ENCODE measurements at regions not wholly inside any gene's neighbourhood (a gene's known extent, or its start where the extent isn't known, plus 50 kb on each side); places are given as distances from the start of the nearest gene placed in this dataset.

- TF ChIP-seq CTCF (conservative IDR thresholded peaks at IDR 0.05; ENCODE audit: low read depth, low read length) = peak; percentile 13
- H3K4me3 ChIP-seq (ENCODE audit: low read depth, low read length) = no peak overlapping the region
- no peak for DNase-seq (ENCODE audit: low read depth)
These were observed 220.5 kb downstream of the CENPF start for GRCh38 chr1:214823311-214824117.

- no peak for DNase-seq (ENCODE audit: low read depth)
- H3K4me3 ChIP-seq (ENCODE audit: low read depth, low read length) = no peak overlapping the region
- no peak for TF ChIP-seq CTCF (conservative IDR thresholded peaks at IDR 0.05; ENCODE audit: low read depth, low read length)
These were observed 221.8 kb downstream of the CENPF start for GRCh38 chr1:214824763-214825162.

DNA sequence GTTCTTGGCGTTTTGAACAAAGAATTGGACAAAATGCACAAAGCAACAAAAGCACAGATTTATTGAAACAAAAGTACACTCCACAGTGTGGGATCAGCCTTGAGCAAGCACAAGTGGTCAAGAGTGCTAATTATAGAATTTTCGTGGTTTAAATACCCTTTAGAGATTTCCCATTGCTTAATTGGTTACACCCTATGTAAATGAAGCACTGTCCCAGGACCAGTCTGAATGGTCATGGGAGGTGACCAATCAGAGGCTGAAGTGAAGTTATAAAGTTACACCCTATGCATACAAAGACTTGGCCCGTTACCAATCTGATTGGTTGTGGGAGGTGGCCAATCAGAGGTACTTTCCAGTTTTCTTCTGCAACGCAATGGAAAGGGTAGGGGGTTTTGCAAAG, 223.6 kb downstream of the CENPF start:
- DNase-seq (ENCODE audit: low read depth) = no peak
- TF ChIP-seq CTCF (conservative IDR thresholded peaks at IDR 0.05; ENCODE audit: low read depth, low read length) = no peak
- H3K4me3 ChIP-seq (ENCODE audit: low read depth, low read length) = no peak overlapping the region

DNA sequence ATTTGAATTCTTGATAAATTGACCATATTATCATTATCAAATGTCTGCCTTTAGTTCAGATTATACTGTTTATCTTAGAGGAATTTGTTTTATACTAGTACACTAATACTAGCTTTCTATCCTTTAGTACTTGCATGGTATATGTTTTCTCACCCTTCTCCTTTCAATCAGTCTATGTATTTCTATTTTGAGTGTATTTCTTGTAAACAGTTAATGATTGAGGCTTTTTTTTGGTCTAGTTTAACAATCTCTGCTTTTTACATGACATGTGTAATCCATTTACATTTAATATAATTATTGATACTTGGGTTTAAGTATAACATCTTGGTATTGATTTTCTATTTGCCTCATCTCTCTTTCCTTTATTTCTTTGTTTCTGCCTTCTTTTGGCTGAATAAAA, 224.9 kb downstream of the CENPF start:
- H3K4me3 ChIP-seq (ENCODE audit: low read depth, low read length) = no peak overlapping the region
- no peak for TF ChIP-seq CTCF (conservative IDR thresholded peaks at IDR 0.05; ENCODE audit: low read depth, low read length)
- DNase-seq (ENCODE audit: low read depth) = no peak

DNA sequence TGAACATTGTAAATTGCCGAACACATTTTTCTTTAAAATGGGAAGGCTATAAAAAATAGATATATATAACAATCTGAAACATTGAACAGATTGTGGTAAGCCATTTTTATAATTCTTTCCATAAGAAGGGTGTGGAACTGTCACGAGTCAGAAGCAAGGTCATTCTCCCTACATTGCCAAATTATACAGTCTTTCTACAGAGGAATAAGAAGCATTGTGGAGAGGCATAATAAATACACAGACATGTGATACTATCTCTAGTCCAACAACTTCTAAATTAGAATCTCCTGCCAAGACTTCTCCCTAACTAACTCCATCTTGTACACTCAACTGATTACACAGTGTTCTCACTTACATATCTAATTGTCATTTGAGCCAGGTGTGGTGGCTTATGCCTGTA, 227.9 kb downstream of the CENPF start:
- H3K4me3 ChIP-seq (ENCODE audit: low read depth, low read length) = no peak overlapping the region
- no peak for TF ChIP-seq CTCF (conservative IDR thresholded peaks at IDR 0.05; ENCODE audit: low read depth, low read length)
- no peak for DNase-seq (ENCODE audit: low read depth)

GRCh38 chr1:214831956-214832355, 229.0 kb downstream of the CENPF start:
- H3K4me3 ChIP-seq (ENCODE audit: low read depth, low read length) = no peak overlapping the region
- DNase-seq (ENCODE audit: low read depth) = no peak
- TF ChIP-seq CTCF (conservative IDR thresholded peaks at IDR 0.05; ENCODE audit: low read depth, low read length) = no peak

DNA sequence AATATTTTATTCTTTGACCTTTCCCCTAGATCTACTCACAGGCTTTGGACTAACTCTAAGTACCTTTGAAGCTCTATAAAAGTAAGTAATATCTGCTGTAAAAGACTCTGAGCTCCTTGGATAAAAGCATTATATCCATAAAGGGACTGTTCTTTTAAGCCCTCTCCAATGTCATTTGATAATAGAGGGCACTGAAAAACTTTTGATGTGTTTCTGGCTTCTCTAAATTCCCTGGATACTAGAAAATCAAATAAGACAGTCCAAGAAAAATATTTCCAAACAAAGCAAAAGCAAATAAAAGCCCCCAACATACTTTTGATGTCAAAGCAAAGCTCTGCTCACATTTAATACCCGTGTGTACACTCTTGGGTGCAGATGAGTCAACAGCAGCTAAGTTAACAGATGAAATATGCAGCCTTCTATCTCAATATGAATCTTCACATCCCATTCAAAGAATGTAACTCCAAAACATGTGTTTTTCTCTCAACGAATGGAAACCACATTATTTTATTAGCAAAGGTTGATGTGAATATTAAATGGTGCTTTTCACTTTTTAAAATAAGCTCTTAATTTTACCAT, 230.3 kb downstream of the CENPF start:
- no peak for TF ChIP-seq CTCF (conservative IDR thresholded peaks at IDR 0.05; ENCODE audit: low read depth, low read length)

More for the DNA sequence above, 230.3 kb downstream of the CENPF start:
- no peak overlapping the region for H3K4me3 ChIP-seq (ENCODE audit: low read depth, low read length)
- no peak for DNase-seq (ENCODE audit: low read depth)
